ENCODE measurements at regions not wholly inside any gene's neighbourhood (a gene's known extent, or its start where the extent isn't known, plus 50 kb on each side); places are given as distances from the start of the nearest gene placed in this dataset.

DNA sequence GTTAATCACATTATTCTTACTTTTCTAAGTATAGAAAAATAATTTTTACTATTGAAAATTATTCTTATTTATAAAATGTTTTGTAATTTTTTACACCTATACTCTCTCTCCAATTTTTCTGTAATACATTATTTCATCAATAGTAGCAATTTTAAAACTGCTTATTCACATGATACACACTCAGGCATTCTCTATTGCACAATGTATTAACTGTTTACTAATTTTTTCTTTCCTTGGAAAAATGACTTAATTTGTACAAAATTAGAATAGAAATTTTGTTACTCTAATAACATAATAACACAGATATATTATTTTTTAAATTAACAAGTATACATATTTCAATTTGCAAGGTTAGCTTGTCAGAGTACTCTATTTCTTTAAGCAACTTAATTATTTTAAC is 92.9 kb upstream of the PRKG1 start:
- Histone ChIP-seq H3K27ac (replicated peaks) (no peak overlapping the region), H3K4me3 (replicated peaks; ENCODE audit: insufficient read depth, low read length) (no peak overlapping the region), H3K27me3 (ENCODE audit: insufficient read depth, poor library complexity, severe bottlenecking) (no peaks in the 10 kb centered on the region)
- TF ChIP-seq SPI1 (IDR thresholded peaks at IDR 0.05; ENCODE audit: borderline replicate concordance, low read depth) (no peak), POLR2AphosphoS5 (IDR thresholded peaks at IDR 0.05; ENCODE audit: low read depth) (no peak), GABPA (IDR thresholded peaks at IDR 0.05; ENCODE audit: low read depth) (no peak)
- TF ChIP-seq, protein P1, sequence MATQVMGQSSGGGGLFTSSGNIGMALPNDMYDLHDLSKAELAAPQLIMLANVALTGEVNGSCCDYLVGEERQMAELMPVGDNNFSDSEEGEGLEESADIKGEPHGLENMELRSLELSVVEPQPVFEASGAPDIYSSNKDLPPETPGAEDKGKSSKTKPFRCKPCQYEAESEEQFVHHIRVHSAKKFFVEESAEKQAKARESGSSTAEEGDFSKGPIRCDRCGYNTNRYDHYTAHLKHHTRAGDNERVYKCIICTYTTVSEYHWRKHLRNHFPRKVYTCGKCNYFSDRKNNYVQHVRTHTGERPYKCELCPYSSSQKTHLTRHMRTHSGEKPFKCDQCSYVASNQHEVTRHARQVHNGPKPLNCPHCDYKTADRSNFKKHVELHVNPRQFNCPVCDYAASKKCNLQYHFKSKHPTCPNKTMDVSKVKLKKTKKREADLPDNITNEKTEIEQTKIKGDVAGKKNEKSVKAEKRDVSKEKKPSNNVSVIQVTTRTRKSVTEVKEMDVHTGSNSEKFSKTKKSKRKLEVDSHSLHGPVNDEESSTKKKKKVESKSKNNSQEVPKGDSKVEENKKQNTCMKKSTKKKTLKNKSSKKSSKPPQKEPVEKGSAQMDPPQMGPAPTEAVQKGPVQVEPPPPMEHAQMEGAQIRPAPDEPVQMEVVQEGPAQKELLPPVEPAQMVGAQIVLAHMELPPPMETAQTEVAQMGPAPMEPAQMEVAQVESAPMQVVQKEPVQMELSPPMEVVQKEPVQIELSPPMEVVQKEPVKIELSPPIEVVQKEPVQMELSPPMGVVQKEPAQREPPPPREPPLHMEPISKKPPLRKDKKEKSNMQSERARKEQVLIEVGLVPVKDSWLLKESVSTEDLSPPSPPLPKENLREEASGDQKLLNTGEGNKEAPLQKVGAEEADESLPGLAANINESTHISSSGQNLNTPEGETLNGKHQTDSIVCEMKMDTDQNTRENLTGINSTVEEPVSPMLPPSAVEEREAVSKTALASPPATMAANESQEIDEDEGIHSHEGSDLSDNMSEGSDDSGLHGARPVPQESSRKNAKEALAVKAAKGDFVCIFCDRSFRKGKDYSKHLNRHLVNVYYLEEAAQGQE (IDR thresholded peaks at IDR 0.05; ENCODE audit: insufficient replicate concordance, low read depth): no peak
- TF ChIP-seq, protein P2, sequence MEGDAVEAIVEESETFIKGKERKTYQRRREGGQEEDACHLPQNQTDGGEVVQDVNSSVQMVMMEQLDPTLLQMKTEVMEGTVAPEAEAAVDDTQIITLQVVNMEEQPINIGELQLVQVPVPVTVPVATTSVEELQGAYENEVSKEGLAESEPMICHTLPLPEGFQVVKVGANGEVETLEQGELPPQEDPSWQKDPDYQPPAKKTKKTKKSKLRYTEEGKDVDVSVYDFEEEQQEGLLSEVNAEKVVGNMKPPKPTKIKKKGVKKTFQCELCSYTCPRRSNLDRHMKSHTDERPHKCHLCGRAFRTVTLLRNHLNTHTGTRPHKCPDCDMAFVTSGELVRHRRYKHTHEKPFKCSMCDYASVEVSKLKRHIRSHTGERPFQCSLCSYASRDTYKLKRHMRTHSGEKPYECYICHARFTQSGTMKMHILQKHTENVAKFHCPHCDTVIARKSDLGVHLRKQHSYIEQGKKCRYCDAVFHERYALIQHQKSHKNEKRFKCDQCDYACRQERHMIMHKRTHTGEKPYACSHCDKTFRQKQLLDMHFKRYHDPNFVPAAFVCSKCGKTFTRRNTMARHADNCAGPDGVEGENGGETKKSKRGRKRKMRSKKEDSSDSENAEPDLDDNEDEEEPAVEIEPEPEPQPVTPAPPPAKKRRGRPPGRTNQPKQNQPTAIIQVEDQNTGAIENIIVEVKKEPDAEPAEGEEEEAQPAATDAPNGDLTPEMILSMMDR (IDR thresholded peaks at IDR 0.05; ENCODE audit: insufficient read depth, low read length): no peak
- no peak for DNase-seq (ENCODE audit: low read depth in 1 of 2, low spot score in 1 of 2)

DNA sequence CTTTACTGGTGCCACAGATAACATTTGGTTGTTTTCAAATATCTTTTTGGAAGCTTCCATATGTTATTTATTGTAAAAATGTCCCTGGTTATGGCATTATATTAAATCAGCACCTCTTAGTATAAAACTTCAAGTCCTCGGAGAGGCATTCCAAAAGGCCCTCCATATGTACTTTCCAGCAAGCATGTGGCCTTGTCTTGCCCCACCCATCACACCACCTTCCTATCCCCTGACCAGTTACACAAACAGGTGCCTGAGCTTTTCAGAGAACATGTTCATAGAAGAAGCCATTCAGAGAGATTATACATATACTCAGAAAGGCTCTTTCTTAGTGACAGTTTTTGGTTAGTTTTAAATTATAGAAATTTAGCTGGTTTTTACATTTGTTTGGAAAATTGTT is 92.4 kb upstream of the PRKG1 start:
- TF ChIP-seq POLR2AphosphoS5 (IDR thresholded peaks at IDR 0.05; ENCODE audit: low read depth) (no peak), GABPA (IDR thresholded peaks at IDR 0.05; ENCODE audit: low read depth) (no peak), SPI1 (IDR thresholded peaks at IDR 0.05; ENCODE audit: borderline replicate concordance, low read depth) (no peak)
- TF ChIP-seq, protein P2 (IDR thresholded peaks at IDR 0.05; ENCODE audit: insufficient read depth, low read length): no peak
- TF ChIP-seq, protein P1 (IDR thresholded peaks at IDR 0.05; ENCODE audit: insufficient replicate concordance, low read depth): no peak
- Histone ChIP-seq H3K27ac (replicated peaks) (no peak overlapping the region), H3K4me3 (replicated peaks; ENCODE audit: insufficient read depth, low read length) (no peak overlapping the region), H3K27me3 (ENCODE audit: insufficient read depth, poor library complexity, severe bottlenecking) (no peaks in the 10 kb centered on the region)
- DNase-seq (ENCODE audit: low read depth in 1 of 2, low spot score in 1 of 2): no peak

- H3K27ac ChIP-seq (replicated peaks): no peak overlapping the region
- H3K4me3 ChIP-seq (replicated peaks; ENCODE audit: insufficient read depth, low read length): no peak overlapping the region
- TF ChIP-seq POLR2AphosphoS5 (IDR thresholded peaks at IDR 0.05; ENCODE audit: low read depth): no peak
- TF ChIP-seq, protein P2 (IDR thresholded peaks at IDR 0.05; ENCODE audit: insufficient read depth, low read length): no peak
- H3K27me3 ChIP-seq (ENCODE audit: insufficient read depth, poor library complexity, severe bottlenecking): no peaks in the 10 kb centered on the region
- DNase-seq (ENCODE audit: low read depth in 1 of 2, low spot score in 1 of 2): no peak
These were observed 91.3 kb upstream of the PRKG1 start for GRCh38 chr10:50982989-50983388.

GRCh38 chr10:50987934-50988333 is 86.4 kb upstream of the PRKG1 start:
- DNase-seq (ENCODE audit: low read depth in 1 of 2, low spot score in 1 of 2): no peak
- no peak overlapping the region for H3K27ac ChIP-seq (replicated peaks)
- no peak for TF ChIP-seq GABPA (IDR thresholded peaks at IDR 0.05; ENCODE audit: low read depth)
- TF ChIP-seq POLR2AphosphoS5 (IDR thresholded peaks at IDR 0.05; ENCODE audit: low read depth): no peak
- TF ChIP-seq, protein P1 (IDR thresholded peaks at IDR 0.05; ENCODE audit: insufficient replicate concordance, low read depth): no peak
- peaks cover 30% of the 10 kb centered on the region for H3K27me3 ChIP-seq (ENCODE audit: insufficient read depth, poor library complexity, severe bottlenecking)
- no peak overlapping the region for H3K4me3 ChIP-seq (replicated peaks; ENCODE audit: insufficient read depth, low read length)
